ENCODE measurements at regions not wholly inside any gene's neighbourhood (a gene's known extent, or its start where the extent isn't known, plus 50 kb on each side); places are given as distances from the start of the nearest gene placed in this dataset.
"Not testable (repeated sequence)": the region's sequence is repeated elsewhere in the genome, so short reads cannot be mapped to it uniquely, and the experiment has no call there.

DNA sequence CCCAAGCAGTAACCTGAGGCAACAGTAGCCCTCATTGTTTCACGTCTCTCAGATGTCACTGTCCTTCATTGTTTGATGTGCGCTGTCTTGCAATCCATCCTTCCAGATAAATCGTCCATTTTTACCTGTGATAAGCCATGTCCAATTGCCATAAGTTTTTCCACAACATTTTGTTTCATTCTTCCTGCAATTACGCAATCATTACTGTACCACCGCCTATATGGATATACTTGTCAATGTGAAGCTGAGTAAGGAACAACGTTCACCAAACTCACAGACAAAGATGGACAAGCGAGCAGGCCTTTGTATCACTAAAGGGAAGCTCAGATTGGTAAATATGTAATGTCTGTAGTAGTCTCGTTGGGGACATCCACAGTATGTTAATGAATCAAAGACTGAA lies 452.5 kb upstream of the NDN start:
- DNase-seq (ENCODE audit: low read depth in 2 of 3, low spot score in 2 of 3) = not testable (repeated sequence)

DNA sequence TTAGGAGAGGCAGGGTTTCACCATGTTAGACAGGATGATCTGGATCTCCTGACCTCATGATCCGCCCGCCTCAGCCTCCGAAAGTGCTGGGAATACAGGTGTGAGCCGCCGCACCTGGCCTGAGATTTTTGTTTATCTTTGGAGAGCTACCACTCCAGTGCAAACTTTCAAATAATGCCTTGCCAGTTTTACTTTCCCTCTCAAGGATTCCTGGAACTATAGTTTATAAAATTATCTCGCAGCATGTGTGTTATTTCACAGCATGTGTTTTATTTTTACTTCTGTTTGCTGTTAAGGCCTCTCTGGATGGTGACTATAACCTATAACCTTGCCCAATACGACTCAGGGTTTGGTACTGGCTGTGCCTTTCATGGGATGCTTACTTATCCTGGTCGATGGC lies 458.0 kb upstream of the NDN start:
- DNase-seq (ENCODE audit: low read depth in 2 of 3, low spot score in 2 of 3) = not testable (repeated sequence)

DNA sequence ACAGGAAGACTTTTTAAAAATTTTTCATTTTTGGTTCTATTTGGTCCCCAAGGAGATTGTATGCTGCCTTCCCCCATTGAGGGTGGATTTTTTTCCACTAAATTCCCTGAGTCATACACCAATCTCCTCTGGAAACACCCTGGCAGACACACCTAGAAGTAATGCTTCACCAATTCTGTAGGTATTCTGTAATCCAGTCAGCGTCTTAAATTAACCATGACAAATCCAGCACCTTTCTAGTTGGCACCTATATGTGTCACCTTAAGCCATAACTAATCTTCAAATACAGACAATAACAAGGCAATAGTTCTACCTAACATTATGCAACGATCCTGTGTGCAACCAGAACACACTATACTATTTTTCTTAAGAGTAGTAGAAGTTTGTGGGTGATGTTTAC lies 459.1 kb upstream of the NDN start:
- DNase-seq (ENCODE audit: low read depth in 2 of 3, low spot score in 2 of 3) = no peak

DNA sequence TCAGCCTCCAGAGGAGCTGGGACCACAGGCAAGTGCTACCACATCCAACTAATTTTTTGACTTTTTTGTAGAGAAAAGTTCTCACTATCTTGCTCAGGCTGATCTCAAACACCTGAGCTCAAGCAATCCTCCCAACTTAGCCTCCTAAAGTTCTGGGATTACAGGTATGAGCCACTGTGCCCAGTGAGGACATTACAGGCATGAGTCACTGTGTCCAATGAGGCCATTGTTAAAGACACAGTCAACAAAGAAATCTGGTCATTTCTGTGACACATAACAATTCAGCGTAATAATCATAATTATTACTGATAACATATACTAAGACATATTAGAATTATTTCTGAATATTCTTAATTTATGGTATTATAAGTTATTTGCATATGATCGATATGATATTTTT lies 463.4 kb upstream of the NDN start:
- no peak for DNase-seq (ENCODE audit: low read depth in 2 of 3, low spot score in 2 of 3)

DNA sequence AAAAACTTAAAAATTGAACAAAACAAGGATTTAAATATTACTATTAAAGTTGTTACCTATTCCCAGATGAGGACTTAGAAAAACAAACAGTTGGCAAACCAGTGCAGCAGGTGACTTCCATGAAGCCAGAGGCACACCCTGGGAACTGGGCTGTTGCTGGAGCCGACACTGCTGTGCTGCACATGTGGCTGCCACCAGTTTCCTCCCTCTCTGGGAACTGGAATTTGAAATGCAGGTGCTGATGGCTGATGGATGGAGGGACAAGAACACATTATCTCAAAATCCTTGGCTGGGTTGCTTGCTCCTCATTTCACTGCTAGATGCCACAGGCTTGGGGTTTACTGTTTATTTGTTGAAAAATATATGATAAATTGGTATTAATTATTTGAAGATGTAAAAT lies 471.2 kb upstream of the NDN start:
- DNase-seq (ENCODE audit: low read depth in 2 of 3, low spot score in 2 of 3) = not testable (repeated sequence)

DNA sequence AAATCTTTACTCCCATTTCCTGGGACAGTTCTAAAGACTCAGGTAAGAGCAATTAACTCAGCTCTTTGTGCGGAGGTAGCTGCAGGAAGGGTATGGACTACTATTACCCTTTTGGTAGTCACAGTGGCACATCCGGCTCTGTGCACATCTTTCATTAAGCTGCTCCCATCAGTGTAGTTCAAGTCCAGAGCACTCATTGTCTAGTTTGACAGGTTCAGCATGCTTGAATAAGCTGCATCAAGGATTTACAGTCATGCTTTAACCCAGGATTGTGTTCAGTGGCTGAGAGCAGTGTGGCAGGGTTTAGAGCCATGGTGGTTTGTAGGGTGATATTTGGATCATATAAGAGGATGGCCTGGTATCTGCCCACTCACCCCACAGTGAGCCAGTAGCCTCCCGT lies 478.4 kb upstream of the NDN start:
- not testable (repeated sequence) for DNase-seq (ENCODE audit: low read depth in 2 of 3, low spot score in 2 of 3)

DNA sequence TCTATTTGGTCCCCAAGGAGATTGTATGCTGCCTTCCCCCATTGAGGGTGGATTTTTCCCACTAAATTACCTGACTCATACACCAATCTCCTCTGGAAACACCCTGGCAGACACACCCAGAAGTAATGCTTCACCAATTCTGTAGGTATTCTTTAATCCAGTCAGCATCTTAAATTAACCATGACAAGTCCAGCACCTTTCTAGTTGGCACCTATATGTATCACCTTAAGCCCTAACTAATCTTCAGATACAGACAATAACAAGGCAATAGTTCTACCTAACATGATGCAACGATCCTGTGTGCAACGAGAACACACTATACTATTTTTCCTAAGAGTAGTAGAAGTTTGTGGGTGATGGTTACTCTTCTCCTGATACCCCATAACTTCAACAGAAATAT lies 473.3 kb upstream of the NPAP1 start:
- DNase-seq (ENCODE audit: low read depth in 2 of 3, low spot score in 2 of 3) = not testable (repeated sequence)

DNA sequence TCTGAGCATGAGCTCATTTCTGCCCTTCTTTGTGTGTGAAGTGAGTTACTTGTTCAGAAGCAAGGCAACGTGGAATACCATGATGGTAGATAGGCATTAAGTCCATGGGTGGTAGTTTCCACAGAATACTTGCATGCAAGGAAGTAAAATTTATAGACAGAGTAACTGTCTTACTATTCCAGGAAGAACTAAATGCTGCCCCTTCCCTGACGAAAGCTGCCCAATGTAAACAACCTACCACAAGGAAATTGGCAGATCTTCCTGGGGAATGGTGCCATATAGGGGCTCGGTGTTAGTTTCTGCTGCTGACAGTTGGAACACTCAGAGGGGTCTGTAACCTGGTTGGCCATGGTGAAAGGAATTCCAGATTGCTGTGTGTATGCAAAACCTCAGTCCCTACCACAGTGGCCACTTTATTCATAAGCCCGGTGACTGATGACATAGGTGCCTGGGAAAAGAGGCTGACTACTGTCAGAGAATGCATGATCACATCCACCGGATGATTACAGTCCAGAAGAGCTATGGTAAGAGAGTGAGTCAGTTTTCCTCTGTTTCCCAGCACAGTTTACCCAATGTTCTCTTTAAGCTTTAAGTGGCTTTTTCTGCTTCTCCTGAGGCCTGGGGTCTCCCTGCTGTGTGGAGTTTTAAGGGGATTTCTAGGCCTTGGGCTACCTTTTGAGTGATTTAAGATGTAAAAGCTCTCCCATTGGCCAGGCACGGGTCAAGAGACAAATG lies 463.7 kb upstream of the NPAP1 start:
- DNase-seq (ENCODE audit: low read depth in 2 of 3, low spot score in 2 of 3) = not testable (repeated sequence)

DNA sequence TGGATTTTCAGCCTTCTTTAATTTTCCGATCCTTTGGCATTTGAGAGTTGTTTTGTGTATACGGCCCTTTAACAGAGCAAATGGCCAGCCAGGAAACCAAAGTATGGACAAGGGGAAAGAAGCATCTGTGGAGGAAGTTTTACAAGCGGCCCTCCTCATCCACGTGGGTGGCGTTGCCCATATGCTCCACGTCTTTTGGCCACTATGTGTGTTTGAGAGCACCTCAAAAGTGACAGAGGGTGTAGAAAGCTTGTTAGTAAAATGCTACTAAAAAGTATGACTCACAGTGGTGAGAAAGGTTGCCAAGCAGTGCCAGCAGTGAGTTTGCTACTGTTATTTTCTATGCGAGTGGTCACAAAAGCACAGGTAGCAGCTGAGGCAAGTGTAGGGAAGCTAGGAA lies 451.8 kb upstream of the NPAP1 start:
- no peak for DNase-seq (ENCODE audit: low read depth in 2 of 3, low spot score in 2 of 3)

DNA sequence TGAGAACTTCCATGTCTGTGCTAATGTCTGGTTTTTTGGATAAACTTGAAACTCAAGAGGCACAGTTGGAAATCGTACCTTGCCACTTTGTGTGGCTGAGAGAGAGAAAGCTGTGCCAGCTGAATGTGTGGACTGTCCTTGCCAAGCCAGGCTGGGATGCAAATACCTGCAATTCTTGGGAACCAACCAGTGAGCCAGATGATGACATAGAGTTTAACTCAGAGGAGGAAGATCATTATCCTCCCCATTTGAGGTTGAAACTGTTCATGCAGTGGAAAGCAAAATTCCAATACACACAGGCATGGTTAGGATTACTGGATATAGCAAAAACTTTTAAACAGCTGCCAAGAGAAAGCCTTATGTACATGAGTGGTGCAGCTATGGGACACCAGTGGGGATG lies 451.4 kb upstream of the NPAP1 start:
- DNase-seq (ENCODE audit: low read depth in 2 of 3, low spot score in 2 of 3) = no peak

DNA sequence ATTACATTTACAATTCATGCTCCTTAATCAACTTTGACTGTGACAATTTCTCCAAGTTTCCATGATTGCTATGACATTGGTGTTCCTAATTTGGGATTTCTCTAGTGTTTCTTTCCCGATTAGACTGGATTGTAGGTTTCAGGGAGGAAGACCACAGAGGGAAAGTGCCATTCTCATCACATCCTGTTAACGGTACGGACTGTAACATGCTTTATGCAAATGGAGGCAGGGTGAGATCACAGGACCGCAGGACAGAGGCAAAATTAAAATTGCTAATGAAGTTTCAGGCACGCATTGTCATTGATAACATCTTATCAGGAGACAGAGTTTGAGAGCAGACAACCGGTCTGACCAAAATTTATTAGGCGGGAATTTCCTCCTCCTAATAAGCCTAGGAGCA lies 446.7 kb upstream of the NPAP1 start:
- DNase-seq (ENCODE audit: low read depth in 2 of 3, low spot score in 2 of 3) = not testable (repeated sequence)

DNA sequence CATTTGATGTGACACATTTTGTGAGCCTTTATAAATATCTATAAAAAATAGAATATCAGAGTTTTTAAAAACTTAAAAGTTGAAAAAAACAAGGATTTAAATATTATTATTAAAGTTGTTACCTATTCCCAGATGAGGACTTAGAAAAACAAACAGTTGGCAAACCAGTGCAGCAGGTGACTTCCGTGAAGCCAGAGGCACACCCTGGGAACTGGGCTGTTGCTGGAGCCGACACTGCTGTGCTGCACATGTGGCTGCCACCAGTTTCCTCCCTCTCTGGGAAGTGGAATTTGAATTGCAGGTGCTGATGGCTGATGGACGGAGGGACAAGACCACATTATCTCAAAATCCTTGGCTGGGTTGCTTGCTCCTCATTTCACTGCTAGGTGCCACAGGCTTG lies 442.4 kb upstream of the NPAP1 start:
- DNase-seq (ENCODE audit: low read depth in 2 of 3, low spot score in 2 of 3) = not testable (repeated sequence)

DNA sequence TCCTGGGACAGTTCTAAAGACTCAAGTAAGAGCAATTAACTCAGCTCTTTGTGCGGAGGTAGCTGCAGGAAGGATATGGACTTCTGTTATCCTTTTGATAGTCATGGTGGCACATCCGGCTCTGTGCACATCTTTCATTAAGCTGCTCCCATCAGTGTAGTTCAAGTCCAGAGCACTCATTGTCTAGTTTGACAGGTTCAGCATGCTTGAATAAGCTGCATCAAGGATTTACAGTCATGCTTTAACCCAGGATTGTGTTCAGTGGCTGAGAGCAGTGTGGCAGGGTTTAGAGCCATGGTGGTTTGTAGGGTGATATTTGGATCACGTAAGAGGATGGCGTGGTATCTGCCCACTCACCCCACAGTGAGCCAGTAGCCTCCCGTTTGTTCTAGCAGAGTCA lies 435.0 kb upstream of the NPAP1 start:
- not testable (repeated sequence) for DNase-seq (ENCODE audit: low read depth in 2 of 3, low spot score in 2 of 3)

DNA sequence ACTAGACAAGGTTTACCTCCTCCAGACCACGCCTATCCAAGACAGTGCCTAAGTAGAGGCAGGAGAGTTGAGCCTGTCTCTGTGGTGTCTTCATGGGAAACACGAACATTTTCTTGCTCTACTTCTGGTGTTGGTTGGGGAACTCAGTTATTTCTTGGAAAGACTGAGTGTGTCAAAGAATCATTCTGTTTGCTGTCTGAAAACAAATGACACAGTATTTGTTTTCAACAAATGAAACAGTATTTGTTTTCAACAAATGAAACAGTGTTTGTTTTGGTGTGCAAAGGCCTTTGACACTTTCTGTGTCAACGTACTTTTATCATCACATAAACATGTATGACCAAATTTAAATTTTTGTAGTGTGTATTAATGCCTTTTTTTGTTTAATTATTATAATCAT lies 416.5 kb upstream of the NPAP1 start:
- DNase-seq (ENCODE audit: low read depth in 2 of 3, low spot score in 2 of 3) = not testable (repeated sequence)

DNA sequence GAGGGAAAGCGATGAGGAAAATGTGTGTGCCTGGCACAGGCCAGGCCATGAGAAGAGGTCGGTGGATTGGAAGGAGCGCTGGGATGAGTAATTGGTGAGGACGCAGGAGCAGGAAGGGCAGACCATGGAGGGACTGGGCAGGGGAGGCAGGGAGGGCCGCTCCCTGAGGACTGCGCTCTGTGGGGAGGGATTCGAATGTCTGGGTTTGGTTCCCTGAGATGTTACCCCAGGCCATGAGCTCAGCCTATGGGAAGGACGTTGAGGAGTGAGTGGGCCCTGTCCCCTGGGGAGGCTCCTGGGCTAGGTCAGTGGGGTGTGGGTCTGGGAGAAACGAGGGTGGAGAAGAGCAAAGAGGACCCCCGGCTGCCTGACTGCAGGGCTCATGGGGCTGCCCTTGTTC lies 415.2 kb upstream of the NPAP1 start:
- DNase-seq (ENCODE audit: low read depth in 2 of 3, low spot score in 2 of 3) = not testable (repeated sequence)

DNA sequence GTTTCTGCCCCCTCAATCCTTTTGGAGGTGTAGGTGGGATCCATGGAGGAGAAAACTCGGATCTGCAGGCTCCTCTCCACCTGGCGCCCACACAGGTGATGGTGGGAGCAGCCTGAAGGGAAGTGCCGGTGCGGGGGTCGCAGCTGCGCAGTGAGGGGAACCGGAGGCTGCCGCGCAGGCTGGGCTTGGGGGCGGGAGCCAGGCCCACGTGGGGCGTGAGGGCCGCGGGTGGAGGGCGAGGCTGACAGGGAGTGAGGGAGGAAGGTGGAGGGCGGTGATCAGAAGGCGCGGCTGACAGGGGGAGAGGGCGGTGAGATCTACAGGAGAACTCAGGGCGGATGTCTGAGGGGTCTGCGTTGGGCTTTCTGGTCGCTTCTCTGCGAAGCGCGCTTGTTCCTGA lies 414.7 kb upstream of the NPAP1 start:
- not testable (repeated sequence) for DNase-seq (ENCODE audit: low read depth in 2 of 3, low spot score in 2 of 3)

DNA sequence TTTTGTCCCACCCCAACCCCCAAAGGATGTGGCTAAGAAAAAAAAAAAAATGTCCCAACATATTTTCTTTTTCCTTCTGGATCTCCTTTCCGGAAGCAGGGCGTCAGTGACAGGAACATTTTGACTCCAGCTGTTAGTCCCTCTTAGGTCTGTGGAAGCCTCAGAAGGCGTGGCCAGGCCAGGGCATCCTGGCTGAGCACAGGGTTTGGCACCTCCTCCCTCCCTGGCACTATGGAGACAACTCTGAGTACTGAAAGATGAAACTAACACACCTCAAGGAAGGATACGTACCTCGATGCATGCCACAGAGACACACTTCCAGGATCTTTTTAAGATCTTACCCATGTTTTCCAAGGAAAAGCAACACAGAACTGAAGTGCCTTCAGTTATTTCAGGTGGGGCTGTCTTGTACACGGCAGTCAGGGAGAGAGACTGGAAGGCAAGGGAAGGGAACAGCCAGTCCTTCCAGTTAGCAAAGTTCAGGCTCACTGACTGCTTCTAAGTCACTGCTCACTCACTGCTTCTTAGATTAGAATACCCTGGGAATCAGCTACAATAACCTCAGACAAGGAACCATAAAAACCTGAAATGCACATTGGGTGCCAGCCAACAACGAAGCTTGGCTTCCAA lies 406.9 kb upstream of the NPAP1 start:
- not testable (repeated sequence) for DNase-seq (ENCODE audit: low read depth in 2 of 3, low spot score in 2 of 3)

DNA sequence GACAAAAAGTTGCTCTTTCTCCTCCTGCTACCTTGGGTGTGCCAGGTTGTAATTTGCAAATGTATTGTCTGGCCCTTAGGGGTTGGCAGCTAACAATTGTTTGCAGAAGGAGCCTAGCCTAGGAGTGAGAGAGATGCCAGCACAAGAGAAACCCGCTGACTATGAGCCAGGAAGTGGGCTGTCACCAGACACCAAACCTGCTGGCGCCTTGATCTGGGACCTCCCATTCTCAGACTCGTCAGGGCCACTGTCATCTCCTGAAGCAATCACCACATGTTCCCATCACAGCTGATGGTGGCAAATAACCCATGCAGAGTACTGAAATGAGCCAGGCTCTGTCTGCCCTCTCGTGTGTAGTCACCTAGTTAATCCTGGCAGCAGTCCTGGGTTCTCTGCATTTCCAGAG lies 406.4 kb upstream of the NPAP1 start:
- no peak for DNase-seq (ENCODE audit: low read depth in 2 of 3, low spot score in 2 of 3)

DNA sequence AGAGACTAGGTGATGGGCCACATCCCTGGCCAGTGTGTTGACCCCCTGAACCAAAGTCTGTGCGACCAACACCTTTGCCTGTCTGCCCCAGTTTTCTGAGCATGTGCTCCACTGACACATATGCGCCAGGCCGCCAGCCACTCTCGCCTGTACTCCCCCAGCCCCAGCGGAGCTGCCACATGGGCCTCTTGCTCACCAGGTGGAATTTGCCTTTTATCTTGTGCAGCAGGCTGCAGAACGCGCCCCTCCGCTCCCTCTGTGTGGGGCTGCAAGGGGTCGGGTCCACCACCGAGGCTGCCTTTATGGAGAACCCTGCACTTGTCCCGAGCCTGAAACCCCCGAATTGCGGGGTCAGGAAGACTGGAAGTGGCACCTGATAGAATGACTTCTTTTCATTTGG lies 405.7 kb upstream of the NPAP1 start:
- no peak for DNase-seq (ENCODE audit: low read depth in 2 of 3, low spot score in 2 of 3)

DNA sequence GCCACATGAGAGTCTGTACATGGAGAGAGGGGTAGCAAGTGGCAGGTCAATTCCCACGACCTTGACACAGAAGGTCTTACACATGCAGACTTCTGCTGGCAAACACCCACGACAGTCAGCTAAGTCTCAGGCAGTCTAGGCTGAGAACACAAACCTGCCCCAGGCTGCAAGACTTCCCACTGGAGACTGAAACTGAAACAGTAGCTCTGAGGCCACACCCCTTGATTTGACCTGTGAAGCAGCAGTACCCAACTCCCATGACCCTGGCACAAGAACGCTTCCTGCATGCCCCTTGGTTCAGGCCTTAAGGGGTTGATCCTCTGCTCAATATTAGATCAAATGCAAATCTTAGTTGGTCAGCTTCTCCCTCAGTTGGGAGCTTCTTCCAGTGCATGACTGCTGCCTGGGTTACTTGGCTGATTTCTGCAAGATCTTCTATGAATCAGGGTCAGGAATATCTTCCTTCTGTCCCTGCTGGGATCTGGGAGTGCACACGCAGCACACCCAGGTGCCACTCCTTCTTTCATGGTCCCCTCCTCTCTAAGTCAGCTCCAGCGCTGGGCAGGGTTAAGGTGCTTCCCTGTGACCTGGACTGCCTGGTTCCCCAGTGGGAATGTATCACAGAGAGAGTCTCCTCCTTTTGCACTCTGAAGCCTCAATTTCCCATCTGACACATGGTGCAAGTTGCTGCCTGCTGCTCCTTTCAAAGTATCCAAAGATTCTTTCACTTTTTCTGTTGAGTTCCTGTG lies 403.9 kb upstream of the NPAP1 start:
- DNase-seq (ENCODE audit: low read depth in 2 of 3, low spot score in 2 of 3) = not testable (repeated sequence)

DNA sequence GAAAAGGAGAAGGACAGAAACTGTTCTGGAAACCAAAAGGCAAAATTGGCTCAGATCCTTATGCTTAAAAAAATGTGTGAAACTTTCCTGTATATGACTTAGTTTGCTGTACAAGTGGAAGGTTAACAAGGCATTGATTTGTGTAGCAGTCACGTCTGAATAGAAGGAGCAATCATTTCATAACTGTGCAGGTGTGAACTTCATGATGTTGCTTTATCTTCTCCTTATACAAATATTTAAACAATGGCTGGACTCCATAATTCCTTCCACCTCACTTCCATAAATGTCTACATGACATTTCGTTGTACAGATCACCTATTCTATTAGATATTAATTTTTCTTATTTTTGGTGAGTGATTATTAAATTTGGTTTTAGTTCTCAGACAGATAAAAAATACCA lies 382.7 kb upstream of the NPAP1 start:
- DNase-seq (ENCODE audit: low read depth in 2 of 3, low spot score in 2 of 3) = no peak

All from hematopoietic multipotent progenitor cell (in vitro differentiated cells).